Fibroblast of skin of back (primary cell): ENCODE measurements at regions not wholly inside any gene's neighbourhood (a gene's known extent, or its start where the extent isn't known, plus 50 kb on each side); places are given as distances from the start of the nearest gene placed in this dataset.

Experiments used
- DNase-seq: peaks from one replicate; pipeline ENCODE4 v3.0.0-alpha.2; 2013

DNA sequence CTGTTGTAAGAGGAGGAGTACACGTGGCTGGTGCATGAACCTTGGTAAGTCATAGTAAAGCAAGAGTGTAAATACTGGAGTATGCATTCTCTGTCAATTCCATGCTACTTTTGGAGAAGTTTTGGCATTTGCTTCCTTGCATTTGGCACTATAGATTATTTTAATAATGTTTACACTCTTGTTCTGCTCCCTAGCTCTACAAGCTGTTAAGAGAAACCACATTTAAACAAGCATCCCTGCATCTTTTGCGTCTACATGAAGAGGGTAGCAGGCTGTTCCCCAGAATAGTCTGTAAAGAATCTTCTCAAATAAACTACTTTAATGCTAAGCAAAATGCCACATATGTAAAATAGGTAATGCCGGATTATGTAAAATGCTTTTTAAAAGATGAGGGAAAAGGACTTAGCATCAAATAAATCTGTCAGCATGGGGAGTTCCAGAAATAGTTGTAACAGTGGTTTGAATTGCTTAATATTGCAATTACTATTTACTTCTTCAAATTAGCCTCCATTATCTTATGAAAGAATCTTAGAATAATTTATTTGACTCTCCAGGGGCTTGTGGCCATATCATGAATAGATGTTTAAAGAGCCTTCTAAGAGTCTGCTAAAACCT lies 2127.3 kb upstream of the WWC1 start:
- DNase-seq, result no peak

DNA sequence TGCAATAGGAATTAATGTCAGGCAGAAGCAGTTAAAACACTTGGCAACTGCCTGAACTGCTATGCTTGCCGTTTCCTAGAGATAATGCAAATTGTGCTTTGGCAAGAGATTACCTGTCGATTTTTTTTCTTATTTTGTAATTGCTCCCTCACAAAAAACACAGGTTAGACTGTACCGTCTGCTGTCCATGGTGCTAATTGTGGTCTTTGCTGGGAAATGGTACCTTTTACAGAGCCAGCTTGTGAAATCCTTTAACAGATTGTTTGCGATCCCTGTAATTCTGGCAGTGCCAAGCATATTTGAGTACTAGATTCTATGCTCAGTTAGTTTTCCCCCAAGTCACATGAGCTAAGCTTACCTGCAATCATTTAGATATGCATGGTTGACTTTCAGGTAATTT lies 2125.8 kb upstream of the WWC1 start:
- no peak for DNase-seq

DNA sequence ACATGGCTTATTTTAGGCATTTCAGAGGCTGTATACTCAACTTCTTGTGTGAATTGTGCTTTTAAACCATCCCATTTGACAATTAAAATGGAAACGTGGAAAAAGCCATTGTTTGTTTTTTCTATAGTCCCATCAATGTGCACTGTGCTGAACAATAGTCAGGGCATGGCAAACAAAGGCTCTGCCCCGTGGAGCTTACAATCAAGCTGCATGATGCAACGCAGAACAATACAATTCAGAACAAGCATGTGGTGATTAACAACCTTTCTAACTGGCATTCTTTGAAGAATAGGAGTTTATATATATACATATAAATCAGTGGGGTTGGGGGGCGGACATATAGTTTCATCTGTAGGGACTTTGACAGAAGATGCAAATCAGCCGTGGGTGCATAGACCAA lies 2125.4 kb upstream of the WWC1 start:
- DNase-seq, result no peak

DNA sequence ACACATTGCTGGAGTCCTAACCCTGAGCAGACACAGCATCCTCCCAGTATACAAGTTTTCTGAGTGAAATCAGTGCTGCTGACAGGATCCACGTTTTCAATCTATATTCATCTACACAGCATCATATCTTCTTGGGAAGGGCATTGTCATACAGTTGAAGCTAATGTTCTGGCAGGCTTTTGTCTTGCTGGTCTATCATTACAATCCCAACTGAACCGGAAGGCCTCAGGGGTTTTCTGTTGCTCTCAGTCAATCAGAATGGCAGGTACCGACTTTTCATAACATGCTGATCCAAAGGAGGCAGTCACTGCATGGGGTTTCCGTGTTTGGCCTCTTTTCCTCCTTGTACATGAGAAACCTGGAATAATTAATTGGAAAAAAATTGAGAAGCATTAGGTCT lies 2118.8 kb upstream of the WWC1 start:
- DNase-seq, result no peak

DNA sequence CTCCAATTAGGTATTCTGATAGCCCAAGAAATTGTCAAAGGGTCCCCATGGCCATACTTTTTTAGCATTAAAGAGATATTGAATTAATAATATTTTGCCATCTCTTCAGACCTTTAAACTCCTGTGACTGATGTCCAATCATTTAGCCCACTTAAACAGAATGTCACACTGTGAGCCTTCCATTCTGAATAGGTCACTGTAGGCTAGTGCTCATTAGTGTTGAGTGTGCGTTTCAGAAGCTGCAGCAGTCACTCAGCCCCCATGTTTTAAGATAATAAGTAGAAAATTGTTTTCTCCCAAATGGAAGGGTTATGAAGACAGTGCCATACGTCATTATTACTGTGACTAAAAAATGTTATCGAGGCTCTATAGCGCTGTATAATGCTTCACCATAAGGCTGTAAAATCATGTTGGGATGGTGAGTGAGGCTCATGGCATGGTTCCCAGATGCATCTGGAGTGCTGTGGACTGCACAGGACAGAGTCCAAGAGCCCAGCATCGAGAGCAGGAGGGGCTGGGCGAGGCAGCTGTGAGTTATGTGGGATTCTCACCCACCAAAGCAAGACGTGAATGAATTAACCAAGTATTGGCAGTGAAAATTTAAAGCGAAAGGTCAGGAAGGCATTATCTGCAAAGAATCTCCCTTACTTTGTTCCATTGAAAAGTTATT lies 2112.9 kb upstream of the WWC1 start:
- no peak for DNase-seq

DNA sequence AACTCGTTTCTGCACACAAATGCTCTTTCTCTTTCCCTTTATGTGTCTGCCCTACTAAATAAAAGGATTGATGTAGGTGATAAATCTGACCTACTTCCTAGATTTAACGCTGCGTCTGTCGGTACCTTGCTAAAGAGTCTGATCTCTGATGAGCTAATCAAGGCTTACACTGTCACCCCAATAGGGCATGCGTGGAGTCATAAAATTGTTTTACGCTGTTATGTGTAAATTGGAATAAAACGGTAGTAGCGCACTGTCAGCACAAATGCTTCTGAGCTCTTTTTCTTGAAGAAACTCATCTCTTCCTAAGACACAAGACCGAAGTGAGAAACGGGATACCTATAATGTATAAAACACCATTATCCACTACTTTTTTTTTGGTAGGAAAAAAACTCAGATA lies 2106.3 kb upstream of the WWC1 start:
- DNase-seq, result no peak

DNA sequence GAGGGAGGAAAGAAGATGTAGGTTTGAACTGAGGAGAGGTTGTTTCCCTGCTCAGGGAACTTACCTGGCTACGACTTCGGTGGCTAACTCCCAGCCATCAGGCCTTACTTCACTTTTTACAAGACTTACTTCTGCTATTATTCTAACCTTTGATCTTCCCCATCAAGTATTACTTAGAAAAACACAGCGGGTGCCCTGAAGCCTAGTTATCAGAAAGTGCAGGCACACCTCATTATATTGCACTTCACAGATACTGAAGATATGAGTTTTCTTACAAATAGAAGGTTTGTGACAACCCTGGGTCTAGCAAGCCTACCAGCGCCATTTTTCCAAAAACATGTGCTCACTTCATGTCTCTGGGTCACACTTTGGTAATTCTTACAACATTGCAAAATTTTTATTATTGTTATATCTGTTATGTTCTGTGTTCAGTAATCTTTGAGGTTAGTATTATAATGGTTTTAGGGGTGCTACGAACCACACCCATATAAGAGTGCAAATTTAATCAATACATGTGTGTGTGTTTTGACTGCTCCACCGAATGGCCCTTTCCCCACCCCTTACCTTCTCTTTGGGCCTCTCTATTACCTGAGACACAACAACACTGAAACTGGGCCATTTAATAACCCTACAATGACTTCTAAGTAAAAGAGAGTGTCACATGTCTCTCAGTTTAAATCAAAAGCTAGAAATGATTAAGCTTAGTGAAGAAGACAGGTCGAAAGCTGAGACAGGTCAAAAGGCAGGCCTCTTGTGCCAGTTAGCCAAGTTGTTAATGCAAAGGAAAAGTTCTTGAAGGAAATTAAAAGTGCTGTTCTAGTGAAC lies 2102.7 kb upstream of the WWC1 start:
- DNase-seq, result no peak

DNA sequence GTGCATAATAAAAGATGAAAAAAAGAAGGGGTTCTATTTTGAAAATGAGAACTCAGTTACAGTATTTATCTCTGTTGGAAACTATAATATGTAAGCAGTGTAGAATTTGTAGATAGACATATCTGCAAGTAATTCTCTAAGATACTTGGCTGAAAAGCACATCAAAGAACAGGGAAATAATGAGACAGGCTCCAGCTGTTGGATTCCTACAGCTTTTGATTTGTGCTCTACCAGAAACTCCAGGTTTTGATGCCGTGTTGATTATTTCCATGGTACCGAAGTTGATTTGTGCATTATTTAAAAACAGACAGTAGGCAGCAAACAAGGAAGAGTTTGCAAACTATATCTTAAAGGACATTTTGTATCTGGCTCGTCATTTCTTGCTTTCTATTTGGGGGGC lies 2098.7 kb upstream of the WWC1 start:
- DNase-seq, result no peak

DNA sequence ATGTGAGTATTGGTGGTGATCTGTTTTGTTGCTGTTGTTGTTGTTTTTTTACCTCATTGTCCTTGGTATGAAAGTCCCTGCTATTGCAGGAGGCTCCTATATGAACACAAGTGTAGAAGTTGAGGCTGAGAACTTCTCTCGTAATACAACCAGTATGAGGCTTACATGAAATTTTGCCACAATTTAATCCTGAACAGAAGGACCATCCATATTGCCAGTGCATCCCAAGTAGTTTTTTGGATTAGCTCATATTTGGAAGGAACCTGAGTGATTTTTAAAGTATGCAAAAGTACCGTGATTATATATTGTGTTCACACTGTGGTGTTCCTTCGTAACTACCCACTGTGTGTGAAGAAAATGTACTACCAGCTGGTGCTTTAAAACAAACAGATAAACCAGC lies 2095.5 kb upstream of the WWC1 start:
- no peak for DNase-seq

DNA sequence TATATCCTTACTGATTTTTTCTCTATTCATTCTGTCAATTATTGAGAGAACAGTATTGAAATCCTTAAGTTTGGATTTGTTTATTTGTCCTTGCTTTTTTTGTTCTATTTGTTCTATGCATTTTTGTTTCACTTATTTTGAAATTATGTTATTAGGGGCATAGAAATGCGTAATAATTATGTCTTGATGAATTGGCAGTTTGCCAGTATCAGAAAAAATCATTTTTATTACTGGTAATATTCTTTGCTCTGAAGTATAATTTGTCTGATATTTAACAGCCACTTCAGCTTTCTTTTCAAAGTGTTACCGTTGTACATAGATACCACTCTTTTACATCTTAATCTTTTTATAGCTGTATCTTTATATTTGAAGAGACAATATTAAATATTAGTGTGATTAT lies 2090.9 kb upstream of the WWC1 start:
- DNase-seq, result no peak

DNA sequence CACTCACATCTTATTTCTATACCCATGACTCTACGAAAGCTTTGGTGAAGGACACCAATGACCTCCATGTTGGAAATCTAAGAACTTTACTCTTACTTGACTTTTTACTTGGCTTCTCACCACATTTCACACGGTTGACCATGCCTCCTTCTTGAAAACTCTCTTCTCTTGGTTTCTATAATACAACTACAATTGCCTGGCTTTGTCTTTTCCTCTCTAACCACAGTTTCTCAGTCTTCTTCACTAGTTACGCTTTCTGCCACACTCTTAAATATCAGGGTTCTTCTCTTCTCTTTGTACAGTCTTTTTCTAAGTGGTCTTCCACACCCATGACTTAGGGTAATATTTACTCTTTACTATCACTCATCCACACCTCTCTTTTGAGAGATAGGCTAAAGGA lies 2079.8 kb upstream of the WWC1 start:
- no peak for DNase-seq

DNA sequence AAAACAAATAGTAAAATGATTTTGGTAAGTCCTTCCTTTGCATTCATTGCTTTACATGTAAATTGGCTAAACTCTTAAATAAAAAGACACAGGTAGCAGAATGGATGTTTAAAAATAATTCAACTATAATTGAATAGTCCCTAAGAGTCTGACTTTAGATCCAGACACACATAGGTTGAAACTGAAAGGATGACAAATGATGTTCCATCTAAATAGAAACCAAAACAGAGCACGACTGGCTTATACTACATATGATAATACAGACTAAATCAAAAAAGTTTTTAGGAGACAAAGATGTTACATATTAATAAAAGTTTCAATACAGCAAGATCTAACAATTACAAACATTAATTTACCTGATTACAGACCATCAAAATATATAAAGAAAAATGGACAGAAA lies 2055.1 kb upstream of the WWC1 start:
- no peak for DNase-seq

DNA sequence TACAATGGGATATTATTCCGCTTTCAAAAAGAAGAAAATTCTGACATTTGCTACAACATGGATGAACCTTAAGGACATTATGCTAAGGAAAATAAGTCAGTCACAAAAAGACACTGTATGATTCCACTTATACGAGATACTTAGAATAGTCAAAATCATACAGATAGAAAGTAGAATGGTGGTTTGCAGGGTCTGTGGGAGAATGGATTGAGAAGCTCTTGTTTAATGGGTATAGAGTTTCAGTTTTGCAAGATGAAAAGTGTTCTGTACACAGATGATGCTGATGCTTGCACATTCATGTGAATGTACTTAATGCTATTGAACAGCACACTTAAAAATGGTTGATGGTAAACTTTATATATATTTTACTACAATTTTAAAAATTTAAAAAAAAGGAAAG lies 2050.7 kb upstream of the WWC1 start:
- DNase-seq, result no peak

DNA sequence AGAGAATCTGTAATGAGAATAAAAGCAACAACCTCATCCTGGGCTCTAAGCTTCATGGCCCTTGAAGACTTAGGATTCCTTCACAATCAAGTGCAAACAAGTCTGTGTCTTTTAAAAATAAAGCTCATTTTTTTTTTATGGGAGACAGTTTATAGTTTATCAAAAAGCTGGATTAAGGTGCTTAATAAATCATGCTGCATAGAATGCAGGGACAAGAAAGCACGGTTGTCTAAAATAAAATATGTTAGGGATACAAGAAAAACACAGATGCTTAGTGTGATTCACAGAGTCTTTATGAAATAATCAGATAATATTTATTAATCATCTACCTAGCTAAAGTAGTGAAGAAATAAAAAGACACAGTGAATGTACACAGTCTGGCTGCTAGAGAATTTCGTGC lies 2045.9 kb upstream of the WWC1 start:
- no peak for DNase-seq

DNA sequence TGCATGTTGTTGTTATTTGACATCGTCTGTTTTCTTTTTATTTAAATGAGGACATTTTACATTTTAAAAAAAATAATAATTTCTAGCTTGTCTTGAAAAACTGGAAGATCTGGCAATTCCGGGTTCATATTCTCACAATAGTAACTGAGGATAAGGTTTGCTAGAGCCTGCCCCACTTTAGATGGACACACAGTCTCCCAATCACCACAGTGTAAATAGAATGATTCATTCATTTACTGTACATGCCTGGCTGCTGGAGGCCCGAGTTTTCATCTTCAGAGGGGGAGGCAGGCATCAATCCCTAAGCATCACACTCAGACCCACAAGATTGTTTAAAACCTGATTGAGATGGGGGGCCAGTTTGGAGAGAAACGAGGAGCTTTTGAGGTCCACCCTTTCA lies 2039.7 kb upstream of the WWC1 start:
- DNase-seq, result no peak

DNA sequence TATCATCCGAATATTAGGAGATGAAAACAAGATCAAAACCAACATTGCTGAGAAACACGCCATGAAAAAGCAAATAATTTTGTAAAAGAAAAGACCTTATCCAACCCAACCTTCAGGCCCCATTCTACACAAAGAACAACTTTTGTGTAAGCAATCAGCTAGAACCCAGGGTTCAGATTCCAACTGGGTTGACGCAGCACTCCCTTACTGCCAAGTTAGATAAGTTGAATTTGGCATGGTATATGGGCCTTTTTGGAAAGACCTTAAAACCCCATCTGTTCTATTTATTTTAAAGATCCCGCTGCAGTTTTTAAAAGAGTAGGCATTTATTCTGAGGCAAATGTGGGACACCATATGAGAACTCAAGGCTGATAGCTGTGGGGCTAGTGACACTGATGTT lies 2033.8 kb upstream of the WWC1 start:
- DNase-seq, result no peak

DNA sequence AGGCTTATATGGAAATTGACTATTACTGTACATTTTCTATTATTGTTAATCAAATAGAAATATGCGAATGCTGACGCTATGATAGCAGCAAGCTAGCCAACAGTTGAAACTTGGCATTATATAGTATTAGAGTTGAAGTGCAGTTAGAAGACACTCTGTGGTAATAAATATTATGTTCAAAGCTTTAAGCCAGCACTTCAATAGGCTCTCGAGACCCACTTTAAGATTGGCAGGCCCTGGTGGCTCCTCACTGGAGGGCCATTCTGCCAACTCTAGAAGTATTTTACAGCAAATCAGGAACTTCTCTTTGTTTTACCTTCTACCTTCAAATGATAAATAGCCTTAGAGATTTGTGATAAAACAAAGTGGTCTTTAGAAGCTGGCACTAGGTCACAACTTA lies 2029.0 kb upstream of the WWC1 start:
- no peak for DNase-seq

DNA sequence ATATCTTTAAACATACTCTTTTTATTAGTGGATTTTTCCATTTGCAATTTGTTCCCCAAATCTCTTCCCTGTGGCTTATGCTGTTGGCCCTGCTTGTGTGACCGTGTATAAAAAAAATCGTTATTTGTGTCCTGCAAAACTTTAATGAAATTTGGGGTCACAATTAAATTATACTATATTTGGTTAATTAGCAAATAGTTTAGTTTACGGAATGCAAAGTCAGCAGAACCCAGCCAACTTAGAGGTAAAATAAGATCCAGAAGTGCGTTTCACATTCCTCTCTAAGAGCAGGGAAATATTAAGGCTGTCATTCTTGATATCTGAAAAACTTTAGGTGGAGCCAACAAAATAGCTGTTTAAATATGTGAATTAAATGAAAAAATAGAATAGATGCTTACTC lies 2023.5 kb upstream of the WWC1 start:
- DNase-seq, result no peak

DNA sequence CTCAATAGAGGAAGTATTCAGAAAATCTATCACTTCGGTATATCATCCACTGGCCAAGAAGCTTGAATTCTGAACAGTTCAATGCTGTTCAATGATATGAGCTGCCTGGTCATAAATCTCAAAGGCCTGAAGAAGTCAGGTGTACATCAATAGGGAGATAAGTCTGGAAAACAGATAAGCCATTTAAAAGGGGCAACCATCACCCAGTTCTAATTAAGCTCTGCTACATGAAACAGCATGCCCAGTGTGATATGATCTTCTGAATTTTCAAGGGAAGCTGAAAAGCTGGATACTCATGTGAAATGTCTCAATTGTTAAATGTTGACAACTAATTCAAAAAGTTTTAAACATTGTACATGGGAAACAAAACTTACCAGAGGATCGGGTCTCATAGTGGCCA lies 2020.7 kb upstream of the WWC1 start:
- DNase-seq, result no peak

DNA sequence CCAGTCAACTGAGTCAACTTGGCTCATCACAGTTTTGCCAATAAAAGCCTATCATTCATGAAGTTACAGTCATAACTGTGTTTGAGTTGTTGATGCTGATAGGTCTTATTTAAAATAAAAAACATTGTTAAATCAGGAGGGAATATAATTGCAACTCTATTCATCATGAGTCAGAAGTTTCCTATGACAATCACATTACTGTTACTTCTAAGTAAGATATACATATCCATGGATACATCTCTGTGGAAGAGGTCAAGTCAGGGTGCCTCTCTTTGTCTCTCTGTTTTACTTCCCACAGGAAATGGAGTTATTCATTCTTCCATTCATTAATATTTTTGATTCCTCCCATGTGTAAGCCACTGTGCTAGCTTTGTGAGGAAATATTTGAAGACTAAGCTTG lies 2015.4 kb upstream of the WWC1 start:
- no peak for DNase-seq

DNA sequence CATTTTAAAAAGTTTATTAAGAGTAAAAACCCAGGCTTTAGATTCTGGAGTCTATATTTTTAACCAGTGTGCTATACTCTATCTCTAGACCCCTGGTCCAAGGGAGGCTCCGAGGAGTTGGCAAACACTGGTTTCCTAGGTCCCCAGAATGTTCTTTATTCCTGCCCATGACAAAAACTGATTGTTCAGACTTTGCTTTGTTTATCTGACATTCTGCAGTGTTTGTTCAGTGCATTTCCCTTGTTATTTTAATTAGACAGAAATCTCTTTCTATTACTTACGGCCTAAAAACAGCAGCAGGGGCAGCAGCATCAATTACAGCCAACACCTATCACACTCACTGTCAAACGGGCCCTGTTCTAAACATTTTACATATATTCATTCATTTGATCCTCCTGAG lies 2011.6 kb upstream of the WWC1 start:
- no peak for DNase-seq

DNA sequence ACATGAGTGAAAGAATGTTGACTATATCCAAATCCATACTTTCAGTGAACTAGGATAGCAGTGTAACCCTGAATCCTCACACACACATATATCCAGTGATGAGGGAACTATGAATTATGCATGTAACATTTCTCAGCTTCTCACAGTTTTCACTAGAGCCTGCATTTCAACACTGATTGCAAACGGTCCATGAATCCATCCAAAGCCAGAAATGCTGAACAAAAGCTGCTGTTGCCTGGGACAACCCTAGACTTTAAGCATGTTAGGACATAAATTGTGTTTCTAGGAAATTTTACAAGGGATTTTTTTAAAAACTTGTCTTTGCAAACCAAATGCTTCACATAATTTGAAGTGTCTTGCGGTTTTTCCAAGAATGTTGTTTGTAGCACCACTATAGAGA lies 2010.0 kb upstream of the WWC1 start:
- DNase-seq, result no peak

DNA sequence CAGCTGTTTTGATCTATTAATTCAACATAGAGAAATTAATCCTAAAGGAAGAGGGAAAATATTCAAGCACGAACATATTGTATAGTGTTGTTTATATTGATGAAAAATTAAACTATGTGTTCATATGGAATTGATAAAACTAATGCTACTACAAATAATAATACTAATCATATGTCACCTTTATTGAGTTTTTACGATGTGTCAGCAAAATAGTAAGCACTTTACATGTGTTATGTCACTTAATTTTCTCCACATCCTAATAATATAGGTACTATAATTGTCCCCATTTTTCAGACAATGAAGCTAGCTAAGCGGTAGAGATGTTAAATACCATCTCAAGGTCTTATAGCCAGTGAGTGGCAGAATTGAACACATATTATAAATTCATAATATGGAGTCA lies 2008.5 kb upstream of the WWC1 start:
- no peak for DNase-seq

DNA sequence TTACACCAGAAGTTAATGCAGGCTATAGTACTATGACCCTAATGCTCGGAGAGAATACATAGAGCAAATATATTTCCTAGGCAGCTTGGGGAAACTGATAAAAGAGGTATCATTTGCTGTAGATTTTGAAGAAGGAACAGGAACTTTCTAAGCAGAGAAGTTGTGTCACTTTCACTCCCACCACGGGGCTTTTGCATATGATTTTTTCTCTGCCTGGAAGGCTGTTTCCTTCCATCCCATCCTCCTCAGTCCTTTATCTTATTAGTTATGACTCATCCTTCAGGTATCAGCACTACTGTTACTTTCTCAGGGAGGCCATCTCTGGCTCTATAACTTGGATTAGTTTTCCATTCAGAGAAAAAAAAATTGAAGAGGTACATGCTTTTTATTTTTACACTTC lies 2006.1 kb upstream of the WWC1 start:
- no peak for DNase-seq
